GM23248 (cell line): ENCODE measurements at regions not wholly inside any gene's neighbourhood (a gene's known extent, or its start where the extent isn't known, plus 50 kb on each side); places are given as distances from the start of the nearest gene placed in this dataset.
A peak's percentile ranks its signal among the peaks of the same experiment; 100 is the strongest.

Experiments used
- DNase-seq: peaks from one replicate; pipeline ENCODE4 v3.0.0-alpha.2; 2015
- H2AFZ ChIP-seq: fragments of 200-600 bp; sonication (generic); 2 replicates; pipeline ENCODE4 v1.6.1; 2016; ENCODE audit warnings: antibody characterized with exemption
- H3F3A ChIP-seq: fragments of 200-600 bp; sonication (generic); 2 replicates; pipeline ENCODE4 v1.6.1; 2016; ENCODE audit warnings: mild to moderate bottlenecking, antibody characterized with exemption, mixed run types; ENCODE audit not compliant: insufficient read depth
- H3K27ac ChIP-seq: fragments of 200-600 bp; sonication (generic); 2 replicates; pipeline ENCODE4 v1.5.1; 2016; ENCODE audit warnings: mild to moderate bottlenecking
- H3K27me3 ChIP-seq: fragments of 200-600 bp; sonication (generic); replicated peaks from 2 replicates; pipeline ENCODE4 v1.6.1; 2016; ENCODE audit warnings: mild to moderate bottlenecking; ENCODE audit not compliant: insufficient read depth
- H3K36me3 ChIP-seq: fragments of 200-600 bp; sonication (generic); 2 replicates; pipeline ENCODE4 v1.6.1; 2016; ENCODE audit warnings: low read depth, mild to moderate bottlenecking
- H3K4me1 ChIP-seq: fragments of 200-600 bp; sonication (generic); 2 replicates; pipeline ENCODE4 v1.6.1; 2016; ENCODE audit warnings: mild to moderate bottlenecking; ENCODE audit not compliant: insufficient read depth
- H3K4me2 ChIP-seq: fragments of 200-600 bp; sonication (generic); one replicate; pipeline ENCODE4 v1.6.1; 2016; ENCODE audit warnings: mild to moderate bottlenecking; ENCODE audit not compliant: unreplicated experiment
- H3K4me3 ChIP-seq: fragments of 200-600 bp; sonication (generic); 2 replicates; pipeline ENCODE4 v1.5.1; 2016; ENCODE audit warnings: mild to moderate bottlenecking
- H3K79me2 ChIP-seq: fragments of 200-600 bp; sonication (generic); 2 replicates; pipeline ENCODE4 v1.6.1; 2016; ENCODE audit warnings: mild to moderate bottlenecking; ENCODE audit not compliant: insufficient read depth
- H3K9ac ChIP-seq: fragments of 200-600 bp; sonication (generic); 2 replicates; pipeline ENCODE4 v1.6.1; 2016; ENCODE audit warnings: mild to moderate bottlenecking
- H3K9me2 ChIP-seq: fragments of 200-600 bp; sonication (generic); 2 replicates; pipeline ENCODE4 v1.6.1; 2016; ENCODE audit warnings: mixed run types, mild to moderate bottlenecking, moderate library complexity; ENCODE audit not compliant: insufficient read depth
- H3K9me3 ChIP-seq: fragments of 200-600 bp; sonication (generic); one replicate; pipeline ENCODE4 v1.6.1; 2017; ENCODE audit warnings: low read depth
- H4K20me1 ChIP-seq: fragments of 200-600 bp; sonication (generic); 2 replicates; pipeline ENCODE4 v1.6.0; 2016; ENCODE audit not compliant: insufficient read depth
- EZH2 ChIP-seq: fragments of 200-600 bp; sonication (generic); IDR thresholded peaks from 2 replicates; pipeline ENCODE4 v1.6.1; 2018; ENCODE audit warnings: antibody characterized with exemption, mild to moderate bottlenecking; ENCODE audit not compliant: insufficient read depth, poor library complexity, severe bottlenecking
- EZH2phosphoT487 ChIP-seq: fragments of 200-600 bp; sonication (generic); IDR thresholded peaks from 2 replicates; pipeline ENCODE4 v1.6.1; 2018; ENCODE audit warnings: antibody characterized with exemption, moderate library complexity, mild to moderate bottlenecking, low read depth; ENCODE audit not compliant: insufficient read depth
- WGBS, 2 experiments: methylation state at CpG; one replicate each; pipeline ENCODE4 v1.1.6; 2015 to 2017; ENCODE audit warnings: low lambda C conversion rate in 2 of 2, low coverage in 1 of 2; ENCODE audit errors: missing lambda C conversion rate in 2 of 2; 5-methylcytosine and 5-hydroxymethylcytosine counted together
- in situ Hi-C: fragments of 300-500 bp; cut with MboI; formaldehyde crosslinking; loops from 2 replicates; pipeline ENCODE4 v1.15.0; 2020

DNA sequence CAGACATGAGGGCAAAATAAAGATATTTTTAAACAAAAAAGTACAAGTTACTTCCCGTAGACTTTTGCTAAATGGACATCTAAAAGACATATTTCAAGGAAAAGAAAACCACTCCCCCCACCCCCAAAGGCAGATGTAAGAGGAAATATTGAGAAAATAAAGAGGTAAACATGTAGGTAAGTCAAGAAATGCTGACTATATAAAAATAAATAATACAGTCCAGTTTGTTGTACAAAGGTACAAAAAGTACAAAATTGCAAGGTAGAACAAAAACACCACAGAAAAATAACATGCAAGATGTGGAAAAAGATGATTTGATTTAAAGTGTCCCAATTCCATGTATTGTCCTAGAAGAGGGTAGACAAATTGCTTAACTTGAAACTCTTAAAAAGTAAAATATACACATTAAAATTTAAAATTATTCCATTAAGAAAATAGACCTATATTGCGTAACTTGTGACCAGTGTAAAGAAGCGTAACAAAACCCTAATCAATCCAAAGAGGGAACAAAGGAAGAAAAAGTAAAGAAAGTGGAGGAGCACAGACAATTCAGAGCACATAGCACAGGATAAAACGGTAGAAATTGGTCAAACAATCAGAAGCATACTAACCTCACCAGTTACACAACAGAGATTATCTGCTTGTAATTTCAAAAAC, 58.4 kb upstream of the FAM216B start:
- TF ChIP-seq EZH2 (no peak), EZH2phosphoT487 (no peak)
- no peaks in the 10 kb centered on the region for H3K9me2 ChIP-seq
- H4K20me1 ChIP-seq, result no peaks in the 10 kb centered on the region
- H3K27me3 ChIP-seq, result no peaks in the 10 kb centered on the region
- no peak overlapping the region for H3K27ac ChIP-seq
- H2AFZ ChIP-seq, result no peak overlapping the region
- H3K36me3 ChIP-seq, result no peaks in the 10 kb centered on the region
- DNase-seq, result no peak
- H3K9me3 ChIP-seq, result no peaks in the 10 kb centered on the region
- H3F3A ChIP-seq, result peaks cover 19% of the 10 kb centered on the region
- no peak overlapping the region for H3K4me3 ChIP-seq
- H3K4me1 ChIP-seq, result peaks cover 18% of the 10 kb centered on the region
- WGBS, 2 experiments, result 90 to 91% methylated on average over 4 of the region's 4 CpGs
- H3K79me2 ChIP-seq, result no peaks in the 10 kb centered on the region
- H3K9ac ChIP-seq, result no peak overlapping the region
- in situ Hi-C loops, result no loop called here
- no peak overlapping the region for H3K4me2 ChIP-seq

DNA sequence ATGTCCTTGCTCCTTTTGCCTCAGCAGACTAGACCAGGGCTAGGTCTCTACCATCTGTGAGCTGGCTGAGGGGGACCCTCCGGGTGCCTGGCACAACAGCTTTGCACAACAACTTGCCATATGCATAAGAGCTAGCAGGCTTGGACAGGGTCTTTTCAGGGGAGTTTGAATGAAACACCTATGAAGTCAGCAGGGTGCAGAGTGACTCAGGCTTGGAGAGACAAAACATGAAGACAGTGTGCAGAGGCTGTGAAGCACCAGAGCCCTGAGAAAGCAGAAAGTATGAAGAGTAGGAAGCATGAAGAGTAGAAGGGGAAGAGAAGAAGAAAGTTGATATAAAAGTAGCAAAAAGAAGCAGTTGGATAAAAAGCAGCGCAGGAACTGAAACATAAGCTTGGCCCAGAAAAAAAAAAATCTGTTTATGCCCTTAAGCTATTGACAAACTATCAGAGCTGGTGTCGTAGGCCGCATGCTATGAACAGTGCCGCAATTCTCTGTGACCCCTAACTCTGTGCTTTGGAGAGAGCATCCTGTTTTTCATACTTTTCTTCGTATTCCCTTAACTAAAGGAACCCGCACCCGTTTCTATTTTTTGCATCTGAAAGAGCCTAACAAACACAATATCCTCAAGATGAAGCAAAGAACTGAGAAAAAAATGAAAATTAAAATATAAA, 52.7 kb upstream of the FAM216B start:
- peak; percentile 32 for DNase-seq
- Histone ChIP-seq H3K9me3 (no peaks in the 10 kb centered on the region), H3K27me3 (no peaks in the 10 kb centered on the region), H3F3A (no peaks in the 10 kb centered on the region), H3K4me3 (no peak overlapping the region), H3K4me1 (no peaks in the 10 kb centered on the region), H3K9me2 (no peaks in the 10 kb centered on the region), H3K9ac (no peak overlapping the region), H3K27ac (no peak overlapping the region), H2AFZ (no peak overlapping the region), H4K20me1 (no peaks in the 10 kb centered on the region), H3K4me2 (no peak overlapping the region), H3K36me3 (no peaks in the 10 kb centered on the region), H3K79me2 (no peaks in the 10 kb centered on the region)
- WGBS, 2 experiments, result 62 to 63% methylated on average over 8 of the region's 8 CpGs
- in situ Hi-C loops, result no loop called here
- TF ChIP-seq EZH2phosphoT487 (no peak), EZH2 (no peak)

DNA sequence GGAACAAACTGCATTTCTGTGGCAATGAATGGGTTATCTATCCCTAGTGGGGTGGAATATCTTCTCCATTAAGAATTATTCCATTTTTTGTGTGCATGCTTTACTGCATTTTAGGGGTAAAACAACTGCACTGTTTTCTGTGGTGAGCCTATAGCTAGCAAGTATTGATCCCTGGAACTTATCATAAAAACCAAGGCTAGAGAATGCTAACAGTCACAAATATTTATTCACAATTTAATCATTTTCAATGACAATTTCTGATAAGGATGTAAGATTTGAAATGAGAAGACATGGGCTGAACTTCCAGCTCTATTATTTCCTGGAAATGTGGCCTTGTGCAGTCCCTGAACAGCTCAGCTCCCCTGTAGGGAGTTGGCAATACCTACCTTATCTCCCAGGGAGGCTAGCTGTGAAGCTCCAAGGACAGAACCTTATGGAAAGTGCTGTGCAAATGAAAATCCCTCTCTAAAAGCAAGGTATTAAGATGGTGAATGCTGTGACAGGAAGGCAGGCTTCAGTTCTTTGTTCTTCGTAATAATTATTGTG, 51.5 kb upstream of the FAM216B start:
- Histone ChIP-seq H3K4me2 (no peak overlapping the region), H3K9ac (no peak overlapping the region), H3K4me3 (no peak overlapping the region), H4K20me1 (no peaks in the 10 kb centered on the region), H3K79me2 (no peaks in the 10 kb centered on the region), H3K4me1 (no peaks in the 10 kb centered on the region), H2AFZ (no peak overlapping the region), H3K27ac (no peak overlapping the region), H3K9me2 (no peaks in the 10 kb centered on the region), H3K9me3 (no peaks in the 10 kb centered on the region), H3K36me3 (no peaks in the 10 kb centered on the region), H3K27me3 (no peaks in the 10 kb centered on the region), H3F3A (no peaks in the 10 kb centered on the region)
- WGBS, 2 experiments, result 100% methylated on average over 1 of the region's 1 CpG
- DNase-seq, result no peak
- in situ Hi-C loops, result no loop called here
- TF ChIP-seq EZH2phosphoT487 (no peak), EZH2 (no peak)
